ENCODE measurements at regions not wholly inside any gene's neighbourhood (a gene's known extent, or its start where the extent isn't known, plus 50 kb on each side); places are given as distances from the start of the nearest gene placed in this dataset.

DNA sequence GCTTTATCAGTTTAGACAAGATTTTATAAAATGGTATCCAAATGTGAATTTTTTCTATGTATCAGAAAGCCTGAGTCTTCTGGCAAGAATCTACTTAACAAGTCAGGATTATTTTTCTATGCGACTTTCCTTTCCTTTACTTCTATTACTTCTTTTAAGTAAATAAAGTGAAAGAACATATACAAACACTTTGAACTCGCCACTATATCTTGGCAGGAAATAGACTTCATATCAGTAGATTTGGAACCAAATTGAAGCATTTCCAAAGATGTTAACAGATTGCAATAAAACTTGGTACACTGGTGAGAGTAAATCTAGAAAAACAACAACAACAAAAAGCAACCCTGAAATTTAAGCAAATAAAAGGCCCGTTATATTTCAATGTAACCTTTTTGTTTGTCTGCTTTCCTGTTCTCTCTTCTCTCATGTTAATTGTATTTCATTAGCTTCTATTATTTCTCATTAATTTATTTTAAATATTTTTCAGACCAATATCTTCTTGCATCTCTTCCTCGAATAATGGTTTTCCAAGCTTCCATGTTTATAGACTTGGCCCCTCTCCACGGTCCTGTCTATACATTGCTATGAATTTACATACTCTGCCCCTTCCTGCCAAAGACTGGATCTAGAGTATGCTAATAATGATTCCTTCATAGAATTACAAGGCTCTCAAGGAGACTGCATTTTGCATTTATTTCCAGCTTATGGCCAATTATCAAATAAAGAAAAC, 843.6 kb downstream of the ADGRL2 start:
- DNase-seq (ENCODE audit: low spot score): no peak
- no peak overlapping the region for H3K4me3 ChIP-seq
- TF ChIP-seq, protein P1, sequence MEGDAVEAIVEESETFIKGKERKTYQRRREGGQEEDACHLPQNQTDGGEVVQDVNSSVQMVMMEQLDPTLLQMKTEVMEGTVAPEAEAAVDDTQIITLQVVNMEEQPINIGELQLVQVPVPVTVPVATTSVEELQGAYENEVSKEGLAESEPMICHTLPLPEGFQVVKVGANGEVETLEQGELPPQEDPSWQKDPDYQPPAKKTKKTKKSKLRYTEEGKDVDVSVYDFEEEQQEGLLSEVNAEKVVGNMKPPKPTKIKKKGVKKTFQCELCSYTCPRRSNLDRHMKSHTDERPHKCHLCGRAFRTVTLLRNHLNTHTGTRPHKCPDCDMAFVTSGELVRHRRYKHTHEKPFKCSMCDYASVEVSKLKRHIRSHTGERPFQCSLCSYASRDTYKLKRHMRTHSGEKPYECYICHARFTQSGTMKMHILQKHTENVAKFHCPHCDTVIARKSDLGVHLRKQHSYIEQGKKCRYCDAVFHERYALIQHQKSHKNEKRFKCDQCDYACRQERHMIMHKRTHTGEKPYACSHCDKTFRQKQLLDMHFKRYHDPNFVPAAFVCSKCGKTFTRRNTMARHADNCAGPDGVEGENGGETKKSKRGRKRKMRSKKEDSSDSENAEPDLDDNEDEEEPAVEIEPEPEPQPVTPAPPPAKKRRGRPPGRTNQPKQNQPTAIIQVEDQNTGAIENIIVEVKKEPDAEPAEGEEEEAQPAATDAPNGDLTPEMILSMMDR (IDR thresholded peaks at IDR 0.05): no peak
- no peak overlapping the region for H3K27ac ChIP-seq

DNA sequence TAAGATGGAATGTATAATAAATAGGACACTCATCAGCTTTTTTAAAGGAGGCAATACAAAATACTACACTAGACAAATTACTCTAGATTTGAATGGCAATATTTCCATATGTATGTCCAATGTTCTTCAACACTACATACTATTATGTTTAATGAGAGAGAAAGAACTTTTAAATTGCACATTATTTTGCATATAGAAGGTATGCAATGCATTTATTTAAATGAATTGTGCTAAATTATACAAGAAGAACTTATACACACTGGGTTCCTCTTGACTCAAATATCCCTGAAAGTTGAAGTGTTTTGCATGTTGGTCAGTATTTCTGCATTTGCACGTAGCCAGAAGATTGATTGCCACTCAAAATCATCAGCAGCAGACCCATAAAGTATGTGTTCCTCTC, 839.6 kb downstream of the ADGRL2 start:
- DNase-seq (ENCODE audit: low spot score): no peak
- TF ChIP-seq, protein P1 (IDR thresholded peaks at IDR 0.05): no peak
- H3K4me3 ChIP-seq: no peak overlapping the region
- H3K27ac ChIP-seq: no peak overlapping the region

DNA sequence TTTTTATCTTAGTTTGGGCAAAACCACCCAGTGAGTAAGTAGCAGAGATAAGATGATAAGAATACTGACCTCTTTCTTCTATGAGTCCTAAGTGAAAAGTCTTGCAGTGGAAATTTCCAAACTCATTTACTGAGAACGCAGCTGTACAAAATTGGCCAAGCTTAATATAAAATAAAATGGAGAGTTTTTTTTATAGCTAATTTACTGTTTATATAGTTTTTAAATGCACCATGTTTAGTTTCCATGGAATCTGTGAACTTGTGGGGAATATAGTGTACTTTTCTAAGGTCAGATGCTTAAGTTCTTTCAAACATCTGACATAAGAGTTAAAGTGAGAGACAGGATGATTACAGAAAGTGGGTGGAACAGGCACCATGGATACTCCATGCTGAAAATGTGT, 833.5 kb downstream of the ADGRL2 start:
- TF ChIP-seq, protein P1 (IDR thresholded peaks at IDR 0.05): no peak
- no peak for DNase-seq (ENCODE audit: low spot score)
- H3K27ac ChIP-seq: no peak overlapping the region
- no peak overlapping the region for H3K4me3 ChIP-seq

DNA sequence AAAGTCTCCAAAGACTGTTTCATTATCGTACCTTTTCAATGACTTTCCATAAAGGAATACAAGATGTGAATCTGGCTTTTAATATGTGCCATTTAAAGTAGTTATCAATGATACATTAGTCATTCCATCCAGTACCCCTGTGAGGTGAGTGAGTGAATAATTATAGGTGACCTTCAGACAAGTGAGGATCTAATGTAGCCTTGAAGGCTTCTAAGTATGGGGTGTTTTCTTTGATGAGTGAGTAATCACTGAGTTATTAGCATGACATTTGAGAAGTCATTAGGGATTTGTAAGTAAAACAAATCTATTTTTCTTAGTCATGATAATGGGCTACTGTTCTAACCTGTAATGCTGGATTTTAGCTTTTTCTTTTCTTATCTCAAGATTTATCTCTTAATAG, 831.4 kb downstream of the ADGRL2 start:
- TF ChIP-seq, protein P1 (IDR thresholded peaks at IDR 0.05): no peak
- no peak overlapping the region for H3K4me3 ChIP-seq

DNA sequence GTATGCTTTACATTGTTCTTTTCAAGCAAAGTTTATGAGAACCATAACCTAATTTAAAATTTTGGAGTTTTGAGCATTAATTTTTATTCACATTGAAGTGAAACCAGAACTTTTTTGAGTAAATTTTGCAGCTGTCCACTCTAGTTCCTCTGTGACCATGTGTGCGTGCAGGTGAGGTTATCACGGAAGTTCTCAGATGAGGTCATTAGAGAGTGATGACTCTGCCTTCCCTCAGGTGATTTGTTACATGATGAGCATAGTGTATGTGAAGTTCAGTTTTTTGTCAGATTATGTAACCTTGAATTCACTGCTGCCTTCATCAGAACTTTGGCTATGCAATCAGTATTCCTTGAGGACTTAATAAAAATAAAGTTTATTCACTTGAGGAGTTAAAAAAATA, 828.2 kb downstream of the ADGRL2 start:
- no peak for DNase-seq (ENCODE audit: low spot score)
- Histone ChIP-seq H3K27ac (no peak overlapping the region), H3K4me3 (no peak overlapping the region)
- TF ChIP-seq, protein P1 (IDR thresholded peaks at IDR 0.05): no peak

More for the DNA sequence above, 831.4 kb downstream of the ADGRL2 start:
- H3K27ac ChIP-seq: no peak overlapping the region
- no peak for DNase-seq (ENCODE audit: low spot score)

DNA sequence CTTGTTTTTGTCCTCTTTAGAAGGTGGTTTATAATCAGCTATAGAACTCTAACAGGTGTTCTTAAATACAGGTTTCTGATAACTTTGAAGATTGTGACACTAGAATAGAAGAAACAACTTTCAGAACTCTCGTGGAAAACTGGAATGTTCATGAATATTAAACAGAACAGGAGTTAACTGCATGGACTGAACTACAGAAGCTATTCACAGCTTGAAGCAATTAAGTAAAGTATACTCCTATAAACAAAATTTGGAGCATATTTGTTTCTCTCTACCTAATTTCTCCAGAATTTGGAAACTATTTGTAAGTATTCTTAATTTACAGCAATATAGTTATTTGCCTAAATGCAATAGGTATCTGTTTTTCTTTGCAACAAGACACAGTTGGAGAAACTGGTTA, 824.8 kb downstream of the ADGRL2 start:
- Histone ChIP-seq H3K4me3 (no peak overlapping the region), H3K27ac (no peak overlapping the region)
- DNase-seq (ENCODE audit: low spot score): no peak
- TF ChIP-seq, protein P1 (IDR thresholded peaks at IDR 0.05): no peak

DNA sequence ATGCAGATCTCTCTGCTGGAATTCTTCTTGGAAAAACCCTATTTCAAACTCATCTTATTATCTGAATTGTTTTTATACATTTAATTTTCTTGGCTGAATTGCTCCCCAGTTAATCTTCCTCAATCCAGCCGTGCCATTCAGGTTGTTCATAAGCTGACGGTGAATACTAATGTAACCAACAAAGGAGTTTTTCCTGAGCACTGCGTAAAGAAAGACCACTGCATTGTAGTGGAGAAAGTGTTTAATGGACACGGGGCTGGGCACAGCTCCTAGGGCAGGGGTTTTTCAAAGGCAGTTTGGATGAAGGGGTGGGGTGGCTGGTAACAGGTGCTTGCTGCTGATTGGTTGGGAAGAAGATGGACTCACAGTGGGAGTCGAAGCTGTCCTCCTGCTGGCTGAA, 820.3 kb downstream of the ADGRL2 start:
- TF ChIP-seq, protein P1 (IDR thresholded peaks at IDR 0.05): no peak
- no peak for DNase-seq (ENCODE audit: low spot score)
- Histone ChIP-seq H3K4me3 (no peak overlapping the region), H3K27ac (no peak overlapping the region)

All from coronary artery (tissue), 2 donors.